ENCODE measurements at regions not wholly inside any gene's neighbourhood (a gene's known extent, or its start where the extent isn't known, plus 50 kb on each side); places are given as distances from the start of the nearest gene placed in this dataset.

DNA sequence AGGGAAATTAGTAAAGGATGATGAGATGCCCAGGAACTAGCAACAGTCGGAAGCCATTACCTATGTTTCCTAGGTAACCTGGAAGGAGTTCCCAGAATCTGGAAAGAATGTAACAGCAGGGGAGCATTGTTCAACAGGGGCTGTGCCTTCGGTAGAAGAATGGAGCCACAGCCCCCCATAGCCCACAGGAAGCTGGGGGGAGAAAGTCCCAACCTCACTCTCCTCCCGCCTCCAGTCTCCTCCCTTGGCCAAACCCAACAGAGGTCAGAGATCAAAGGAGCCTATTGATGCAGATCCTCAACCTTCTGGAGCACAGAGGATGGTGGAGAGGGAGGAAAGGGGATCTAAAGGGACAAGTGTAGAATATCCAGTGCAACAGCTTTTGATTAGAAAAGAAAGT lies 131.5 kb upstream of the SLC44A3 start:
- DNase-seq = no peak
- intact Hi-C loops (cut with DNase I, micrococcal nuclease) = no loop called here

DNA sequence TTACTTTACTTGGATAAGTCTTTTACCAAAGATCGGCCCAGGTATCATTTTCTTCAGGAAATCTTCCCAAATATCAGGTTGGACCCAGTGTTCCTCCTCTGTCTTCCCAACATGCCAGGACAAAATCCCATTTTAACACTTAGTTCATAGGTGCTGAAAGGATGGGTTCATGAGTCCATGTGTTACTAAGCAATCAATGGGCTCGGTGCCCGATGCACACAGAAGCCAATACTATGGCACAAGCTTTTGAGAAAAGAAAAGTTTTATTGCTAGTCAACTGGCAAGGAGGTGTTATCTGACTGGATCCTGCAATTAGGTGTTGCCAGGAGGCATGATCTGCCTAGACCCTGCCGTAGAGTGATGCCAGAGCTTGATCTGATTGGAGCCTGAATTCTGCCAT lies 133.3 kb upstream of the SLC44A3 start:
- Histone ChIP-seq H3K27ac (ENCODE audit: low read depth in 1 of 2, low read length in 2 of 2) (no peak overlapping the region), H3K36me3 (ENCODE audit: insufficient read depth, low read length) (no peaks in the 10 kb centered on the region), H3K9me3 (ENCODE audit: control insufficient read depth in 1 of 2, insufficient read depth in 1 of 2, low read length in 2 of 2) (no peaks in the 10 kb centered on the region), H3K4me3 (ENCODE audit: low read length) (no peak overlapping the region), H3K27me3 (ENCODE audit: control insufficient read depth in 1 of 2, insufficient read depth in 2 of 2, low read length in 2 of 2) (peaks cover 5 to 6% of the 10 kb centered on the region in 2 experiments), H3K4me1 (ENCODE audit: insufficient read depth, low read length) (no peaks in the 10 kb centered on the region)
- ChIA-PET CTCF (no interaction called here), POLR2A (no interaction called here)
- TF ChIP-seq, protein P1, sequence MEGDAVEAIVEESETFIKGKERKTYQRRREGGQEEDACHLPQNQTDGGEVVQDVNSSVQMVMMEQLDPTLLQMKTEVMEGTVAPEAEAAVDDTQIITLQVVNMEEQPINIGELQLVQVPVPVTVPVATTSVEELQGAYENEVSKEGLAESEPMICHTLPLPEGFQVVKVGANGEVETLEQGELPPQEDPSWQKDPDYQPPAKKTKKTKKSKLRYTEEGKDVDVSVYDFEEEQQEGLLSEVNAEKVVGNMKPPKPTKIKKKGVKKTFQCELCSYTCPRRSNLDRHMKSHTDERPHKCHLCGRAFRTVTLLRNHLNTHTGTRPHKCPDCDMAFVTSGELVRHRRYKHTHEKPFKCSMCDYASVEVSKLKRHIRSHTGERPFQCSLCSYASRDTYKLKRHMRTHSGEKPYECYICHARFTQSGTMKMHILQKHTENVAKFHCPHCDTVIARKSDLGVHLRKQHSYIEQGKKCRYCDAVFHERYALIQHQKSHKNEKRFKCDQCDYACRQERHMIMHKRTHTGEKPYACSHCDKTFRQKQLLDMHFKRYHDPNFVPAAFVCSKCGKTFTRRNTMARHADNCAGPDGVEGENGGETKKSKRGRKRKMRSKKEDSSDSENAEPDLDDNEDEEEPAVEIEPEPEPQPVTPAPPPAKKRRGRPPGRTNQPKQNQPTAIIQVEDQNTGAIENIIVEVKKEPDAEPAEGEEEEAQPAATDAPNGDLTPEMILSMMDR (IDR thresholded peaks at IDR 0.05) = no peak
- H3K4me3 Mint-ChIP-seq = no peak overlapping the region
- no peak for ATAC-seq (ENCODE audit: poor library complexity)
- H3K4me1 Mint-ChIP-seq (ENCODE audit: low read depth) = no peaks in the 10 kb centered on the region
- no peak overlapping the region for H3K27ac Mint-ChIP-seq
- no peaks in the 10 kb centered on the region for H3K9me3 Mint-ChIP-seq
- no peak for DNase-seq
- H3K36me3 Mint-ChIP-seq (ENCODE audit: low read depth) = no peaks in the 10 kb centered on the region
- H3K27me3 Mint-ChIP-seq = peaks cover 37% of the 10 kb centered on the region
- intact Hi-C loops (cut with DNase I, micrococcal nuclease) = no loop called here

More for the DNA sequence above, 131.5 kb upstream of the SLC44A3 start:
- Mint-ChIP-seq H3K4me1 (ENCODE audit: low read depth) (no peaks in the 10 kb centered on the region), H3K9me3 (no peaks in the 10 kb centered on the region), H3K4me3 (no peak overlapping the region), H3K27ac (no peak overlapping the region), H3K36me3 (ENCODE audit: low read depth) (no peaks in the 10 kb centered on the region), H3K27me3 (peaks cover 34% of the 10 kb centered on the region)
- ChIA-PET CTCF (no interaction called here), POLR2A (interaction anchor here (0.5 kb wide), 1 partner anchor 647 kb away, joined by 3 read pairs; no protein-coding TSS in a partner anchor)
- Histone ChIP-seq H3K9me3 (ENCODE audit: control insufficient read depth in 1 of 2, insufficient read depth in 1 of 2, low read length in 2 of 2) (no peaks in the 10 kb centered on the region), H3K36me3 (ENCODE audit: insufficient read depth, low read length) (no peaks in the 10 kb centered on the region), H3K4me3 (ENCODE audit: low read length) (no peak overlapping the region), H3K4me1 (ENCODE audit: insufficient read depth, low read length) (no peaks in the 10 kb centered on the region), H3K27ac (ENCODE audit: low read depth in 1 of 2, low read length in 2 of 2) (no peak overlapping the region), H3K27me3 (ENCODE audit: control insufficient read depth in 1 of 2, insufficient read depth in 2 of 2, low read length in 2 of 2) (peaks cover 5 to 6% of the 10 kb centered on the region in 2 experiments)
- ATAC-seq (ENCODE audit: poor library complexity) = no peak
- TF ChIP-seq, protein P1 (IDR thresholded peaks at IDR 0.05) = no peak

DNA sequence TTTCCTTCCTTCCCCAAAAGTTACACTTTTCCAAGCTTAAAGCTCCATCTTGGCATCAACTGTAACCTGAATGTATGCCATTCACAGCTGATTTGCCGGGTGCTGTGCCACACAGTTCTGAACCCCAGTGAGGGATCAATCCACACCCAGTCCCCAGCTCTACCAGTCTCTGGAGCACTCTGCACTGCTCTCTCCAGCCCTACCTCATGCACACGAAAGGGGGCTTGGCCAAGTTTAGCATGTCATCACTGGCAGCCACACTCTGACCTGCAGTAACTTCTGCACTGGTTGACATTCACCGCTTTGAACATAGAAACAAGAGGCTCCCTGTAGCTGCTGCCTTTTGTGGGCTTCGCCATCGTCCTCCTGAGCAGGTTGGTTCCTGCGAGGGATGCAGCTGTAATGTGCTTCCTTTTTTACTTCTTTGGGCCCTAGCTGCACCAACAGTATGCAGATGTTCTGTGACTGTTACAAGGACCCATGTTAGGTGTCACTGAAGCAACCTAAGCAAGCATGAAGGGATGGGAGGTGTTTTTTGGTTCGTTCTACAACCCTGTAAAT lies 135.4 kb upstream of the SLC44A3 start:
- Histone ChIP-seq H3K27ac (ENCODE audit: low read depth in 1 of 2, low read length in 2 of 2) (no peak overlapping the region), H3K4me1 (ENCODE audit: insufficient read depth, low read length) (no peaks in the 10 kb centered on the region), H3K4me3 (ENCODE audit: low read length) (no peak overlapping the region), H3K27me3 (ENCODE audit: control insufficient read depth in 1 of 2, insufficient read depth in 2 of 2, low read length in 2 of 2) (peaks cover 5 to 6% of the 10 kb centered on the region in 2 experiments), H3K9me3 (ENCODE audit: control insufficient read depth in 1 of 2, insufficient read depth in 1 of 2, low read length in 2 of 2) (no peaks in the 10 kb centered on the region), H3K36me3 (ENCODE audit: insufficient read depth, low read length) (no peaks in the 10 kb centered on the region)
- ATAC-seq (ENCODE audit: poor library complexity) = no peak
- Mint-ChIP-seq H3K9me3 (no peaks in the 10 kb centered on the region), H3K27ac (no peak overlapping the region), H3K4me3 (no peak overlapping the region), H3K27me3 (peaks cover 29% of the 10 kb centered on the region), H3K36me3 (ENCODE audit: low read depth) (no peaks in the 10 kb centered on the region), H3K4me1 (ENCODE audit: low read depth) (no peaks in the 10 kb centered on the region)
- ChIA-PET CTCF (no interaction called here), POLR2A (no interaction called here)
- intact Hi-C loops (cut with DNase I, micrococcal nuclease) = no loop called here
- no peak for DNase-seq
- TF ChIP-seq, protein P1 (IDR thresholded peaks at IDR 0.05) = no peak

All from CD4-positive, alpha-beta T cell (primary cell).